Stimulated activated CD8-positive, alpha-beta memory T cell treated with anti-CD3 and anti-CD28 coated beads, Interleukin-12 subunit alpha, Interleukin-12 subunit beta, amount 100 ng/mL, for 4 hours (primary cell): ENCODE measurements at regions not wholly inside any gene's neighbourhood (a gene's known extent, or its start where the extent isn't known, plus 50 kb on each side); places are given as distances from the start of the nearest gene placed in this dataset.

Experiments
- DNase-seq: peaks from one replicate; pipeline ENCODE4 v3.0.0-alpha.2; 2020; ENCODE audit warnings: low read depth

DNA sequence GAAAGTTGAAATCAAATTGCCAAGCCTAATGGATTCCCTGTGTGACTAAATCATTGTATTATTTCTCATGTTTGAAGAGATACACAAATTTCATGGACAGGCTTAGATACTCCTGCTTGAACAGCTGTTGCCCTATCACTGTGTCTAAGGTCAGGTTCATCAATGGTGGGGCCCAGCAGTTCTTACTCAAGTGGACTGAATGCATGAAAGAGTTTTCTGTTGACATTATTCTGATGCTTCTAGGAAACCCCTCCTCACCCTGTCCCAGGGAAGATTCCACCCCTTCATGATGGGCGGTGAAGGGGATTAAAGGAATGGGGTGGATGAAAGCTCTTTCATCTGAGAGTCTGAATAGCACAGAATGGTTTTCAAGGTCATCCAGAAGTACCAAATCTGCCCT, 148.8 kb downstream of the INO80D start:
- DNase-seq, result no peak

DNA sequence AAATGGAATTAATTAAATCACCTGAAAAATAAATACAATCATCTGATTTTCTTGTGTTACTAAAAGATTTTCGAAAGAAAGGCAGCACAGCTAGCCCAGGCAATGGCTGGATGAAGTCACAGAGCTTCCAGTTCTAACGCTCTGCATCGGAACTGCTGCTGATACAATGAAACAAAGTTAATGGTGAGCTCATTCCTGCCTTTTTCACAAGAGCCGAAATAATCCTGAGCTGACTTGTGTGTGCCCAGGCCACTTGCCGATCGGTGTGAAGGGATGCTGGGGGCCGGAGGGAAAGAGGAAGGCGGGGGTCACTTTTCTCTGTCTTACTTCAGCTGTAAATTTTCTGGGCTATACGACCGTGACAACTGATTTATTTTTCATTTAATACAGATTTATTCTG, 149.5 kb downstream of the INO80D start:
- DNase-seq, result no peak

DNA sequence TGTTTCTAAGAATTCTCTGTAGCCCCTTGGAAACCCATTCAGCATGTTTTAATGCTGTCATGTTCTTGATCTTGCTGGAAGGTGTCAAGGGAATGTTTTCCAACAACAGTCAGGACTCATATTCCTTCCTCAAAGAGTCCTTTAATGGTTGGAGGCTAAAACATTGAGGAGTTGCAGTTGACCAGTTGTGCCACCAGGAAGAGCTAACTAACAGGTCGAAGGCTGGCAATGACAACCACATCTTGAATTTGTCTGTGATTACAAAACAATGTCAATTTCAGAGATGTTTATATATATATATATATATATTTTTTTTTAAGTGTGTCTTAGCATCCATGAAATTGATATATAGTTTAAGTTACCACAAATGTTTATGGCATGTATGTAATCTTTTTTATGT, 151.5 kb downstream of the INO80D start:
- no peak for DNase-seq

DNA sequence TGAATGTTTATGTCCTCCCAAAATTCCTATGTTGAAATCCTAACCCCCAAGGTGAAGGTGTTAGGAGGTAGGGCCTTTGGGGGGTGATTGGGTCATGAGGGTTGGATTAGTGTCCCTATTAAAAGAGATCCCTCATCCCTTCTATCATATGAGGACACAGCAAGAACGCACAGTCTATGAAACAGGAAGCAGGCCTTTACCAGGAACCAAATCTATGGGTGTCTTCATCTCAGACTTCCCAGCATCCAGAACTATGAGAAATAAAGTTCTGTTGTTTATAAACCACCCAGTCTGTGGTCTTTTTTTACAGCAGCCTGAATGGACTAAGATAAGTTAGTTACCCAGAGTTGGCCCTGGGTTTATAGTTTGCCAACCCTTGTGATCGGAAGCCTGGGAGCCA, 153.1 kb downstream of the INO80D start:
- no peak for DNase-seq

DNA sequence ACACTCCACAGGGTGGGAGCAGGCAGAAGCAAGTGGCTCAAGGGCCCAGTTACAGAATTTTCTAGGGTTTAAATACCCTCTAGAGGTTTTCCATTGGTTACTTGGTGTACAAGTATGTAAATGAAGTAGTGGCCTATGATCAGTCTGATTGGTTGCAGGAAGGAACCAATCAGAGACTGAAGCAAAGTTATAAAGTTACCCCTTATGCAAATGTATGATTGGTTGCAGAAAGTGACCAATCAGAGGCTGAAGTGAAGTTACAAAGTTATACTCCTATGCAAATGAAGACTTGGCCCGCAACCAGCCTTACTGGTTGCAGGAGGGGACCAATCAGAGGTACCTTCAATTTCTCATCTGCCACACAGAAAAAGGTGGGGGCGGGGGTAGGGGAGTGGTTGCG, 154.6 kb downstream of the INO80D start:
- no peak for DNase-seq

DNA sequence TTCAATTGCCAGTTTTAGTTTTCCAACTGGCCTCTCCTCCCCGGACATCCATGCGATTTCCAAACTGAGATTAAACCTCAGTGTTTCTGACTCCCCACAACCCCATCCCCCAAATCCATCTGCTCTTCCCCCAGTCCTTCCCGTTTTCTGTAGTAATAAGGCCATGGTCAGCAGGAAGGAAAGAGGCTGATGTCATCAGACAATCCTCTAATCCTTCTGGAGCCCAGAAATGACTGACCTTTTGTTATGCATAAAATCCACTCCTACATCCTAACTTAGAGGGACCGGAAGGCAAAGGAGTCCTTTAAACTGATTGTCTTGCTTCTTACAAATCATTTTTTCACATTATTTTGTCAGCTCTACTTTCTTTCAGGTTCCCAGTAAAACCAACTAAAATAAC, 155.8 kb downstream of the INO80D start:
- no peak for DNase-seq

DNA sequence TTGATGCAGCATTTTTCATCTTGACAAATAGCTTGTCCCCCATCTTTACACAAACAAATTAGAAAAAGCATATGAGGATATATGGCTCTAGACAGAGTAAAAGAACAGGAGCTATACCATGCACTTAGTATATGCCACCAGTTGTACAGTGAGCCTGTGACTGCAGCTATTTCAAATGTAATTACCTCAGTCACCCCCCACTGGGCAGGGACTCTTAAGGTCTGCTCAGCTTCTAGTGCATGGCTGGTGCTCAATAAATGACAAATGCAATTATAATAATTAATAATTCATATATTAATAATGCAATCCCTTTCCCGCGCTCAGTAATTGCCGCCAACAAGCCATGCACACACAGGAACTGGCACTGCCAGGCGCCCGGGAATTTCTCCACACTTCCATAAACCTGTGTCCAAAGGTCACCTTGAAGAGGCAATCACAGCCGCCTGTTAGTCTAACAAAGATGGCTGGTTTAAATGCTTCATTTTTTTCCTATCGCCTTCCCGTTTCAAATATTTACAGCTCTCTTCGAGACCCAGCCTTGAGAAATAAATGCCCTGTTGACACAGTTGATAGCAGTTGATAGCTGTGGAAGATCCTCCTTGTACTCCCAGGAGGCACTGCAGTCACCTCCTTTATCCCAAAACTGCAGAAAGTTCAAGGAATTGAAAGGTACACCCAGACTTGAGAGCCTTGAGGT, 156.6 kb downstream of the INO80D start:
- no peak for DNase-seq

DNA sequence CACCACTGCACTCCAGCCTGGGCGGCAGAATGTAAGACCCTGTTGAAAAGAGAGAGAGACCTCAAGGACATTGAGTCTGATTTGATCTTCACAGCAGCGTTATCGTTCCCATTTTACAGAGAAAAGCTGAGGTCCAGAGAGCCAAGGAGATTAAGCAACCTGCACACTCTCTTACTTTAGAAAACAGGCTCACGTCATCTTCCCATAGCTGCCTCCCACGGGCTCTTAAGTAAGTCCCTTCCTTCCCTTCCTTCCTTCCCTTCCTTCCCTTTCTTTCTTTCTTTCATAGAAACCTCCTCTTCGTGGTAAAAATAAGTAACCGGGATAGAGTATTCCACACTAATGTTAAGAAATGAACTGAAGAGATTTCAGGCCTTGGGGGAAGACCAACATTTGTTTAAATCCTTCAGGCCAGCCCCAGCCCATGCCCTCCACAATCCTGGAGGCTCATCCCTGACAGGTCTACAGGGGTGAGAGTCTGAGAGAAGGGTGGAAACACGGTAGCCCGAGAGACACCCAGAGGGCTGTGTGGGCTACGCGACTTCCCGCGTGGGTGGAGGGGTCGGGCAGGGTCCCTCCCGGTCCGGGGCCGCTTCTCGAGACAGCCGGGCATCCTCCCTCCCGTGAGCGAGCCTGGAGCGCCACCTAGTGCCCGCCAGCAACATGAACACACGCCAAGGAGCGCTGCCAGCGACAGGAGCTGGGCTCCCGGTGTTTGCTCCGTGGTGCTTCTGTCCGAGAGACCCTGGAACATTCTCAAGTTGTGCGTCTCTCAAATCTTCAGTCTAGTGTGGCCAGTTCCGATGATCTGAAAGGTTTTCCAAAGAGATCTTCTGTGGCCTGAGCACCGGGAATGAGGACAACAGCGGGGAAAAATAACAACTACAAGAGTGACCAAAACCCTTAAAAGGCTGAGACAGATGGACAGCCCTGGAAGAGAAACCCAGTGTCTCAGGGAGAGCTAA, 160.3 kb downstream of the INO80D start:
- peak; percentile 25 for DNase-seq

DNA sequence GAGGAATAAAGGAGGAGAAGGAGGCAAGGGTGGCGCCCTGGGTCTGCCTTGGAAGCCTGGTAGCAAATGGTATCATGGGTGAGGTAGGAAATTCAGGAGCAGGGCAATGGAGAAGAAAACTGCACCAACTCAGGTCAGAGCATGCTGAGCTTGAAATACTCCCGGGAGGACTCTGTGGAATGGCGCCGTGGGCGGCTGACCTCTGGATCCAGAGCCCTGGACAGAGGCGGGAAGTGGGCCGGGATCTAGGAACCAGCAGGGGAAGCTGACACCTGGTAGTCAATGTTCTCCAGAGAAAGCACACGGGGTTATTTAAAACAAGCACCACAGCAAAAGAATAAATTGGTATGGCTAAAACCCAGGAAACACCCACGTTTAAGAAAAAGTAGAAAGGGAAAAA, 161.3 kb downstream of the INO80D start:
- no peak for DNase-seq

DNA sequence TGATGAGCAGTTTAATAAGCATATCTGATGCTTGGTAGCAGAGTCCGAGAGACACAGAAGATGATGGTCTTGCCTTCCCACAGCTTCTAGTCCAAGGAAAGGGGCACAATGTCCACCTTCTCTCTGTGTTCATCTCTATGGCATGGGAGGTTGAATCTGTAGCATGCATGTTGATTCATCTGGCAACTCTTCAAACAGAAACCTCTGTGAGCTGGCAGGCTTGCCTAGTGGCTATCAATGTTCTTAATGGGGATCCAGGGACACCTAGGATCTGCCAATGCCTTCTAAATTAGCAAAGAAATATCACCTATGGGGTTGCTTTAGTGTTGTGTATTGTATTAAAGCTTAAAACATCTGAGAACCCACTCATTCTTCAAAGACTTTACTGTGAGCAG, 170.8 kb downstream of the INO80D start:
- DNase-seq, result no peak

DNA sequence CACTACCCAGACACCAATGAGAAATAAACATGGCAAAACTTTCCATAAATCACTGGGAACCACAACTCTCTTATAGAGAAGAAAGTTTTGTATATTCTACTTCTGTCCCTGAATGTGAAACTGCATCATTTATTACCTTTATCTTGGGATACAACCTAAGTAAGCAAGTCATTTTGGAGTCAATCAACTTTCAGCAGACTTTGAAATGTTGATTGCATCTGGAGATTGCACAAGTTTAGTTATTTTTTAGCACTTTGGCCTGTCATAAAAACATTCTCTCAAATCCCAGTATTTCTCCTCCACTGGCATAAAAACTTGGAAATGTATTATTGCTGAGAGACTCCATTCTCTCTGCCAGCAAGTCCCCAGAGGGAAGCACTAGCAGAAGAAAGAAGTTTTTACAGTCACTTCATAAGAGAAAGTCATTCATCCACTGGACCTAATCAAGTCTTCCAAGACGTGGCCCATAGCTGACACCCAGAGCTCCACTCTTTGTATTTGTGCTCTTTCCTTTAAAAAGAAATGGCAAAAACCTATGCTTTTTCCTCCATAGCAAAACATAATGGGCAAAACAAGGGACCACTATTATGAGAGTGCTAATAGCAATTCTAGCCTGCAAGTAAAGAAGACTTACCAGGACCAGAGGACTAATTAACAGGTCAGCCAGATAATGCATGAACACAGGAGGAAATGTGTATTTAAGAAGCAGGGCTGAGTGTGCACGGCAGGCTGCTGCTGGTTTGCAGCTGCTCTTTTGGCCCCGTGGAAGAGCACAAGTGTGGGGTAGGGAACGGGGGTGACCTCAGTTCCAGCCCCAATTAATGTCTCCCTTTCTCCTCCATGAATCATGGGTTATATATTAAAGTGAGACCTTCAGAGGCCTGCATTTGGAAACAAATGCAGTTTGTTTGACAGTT, 171.5 kb downstream of the INO80D start:
- DNase-seq, result no peak

DNA sequence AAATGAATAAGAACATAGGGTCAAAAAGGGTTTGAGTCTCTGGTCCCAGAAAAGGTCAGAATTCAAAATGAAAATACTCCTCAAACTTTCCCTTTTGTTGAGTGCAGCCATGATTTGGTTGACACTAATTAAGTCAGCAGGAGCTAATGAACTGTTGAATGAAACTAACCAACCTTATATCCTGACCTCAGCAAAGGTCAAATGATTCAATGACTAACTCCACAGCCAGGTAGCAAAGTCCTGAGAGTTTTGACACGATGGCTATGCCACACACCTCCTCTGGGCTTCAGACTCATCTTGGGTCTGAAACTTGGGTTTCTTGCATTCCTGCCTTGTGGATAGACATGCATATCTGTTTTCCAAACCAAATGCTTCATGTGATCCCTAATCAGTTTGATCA, 172.3 kb downstream of the INO80D start:
- DNase-seq, result no peak

DNA sequence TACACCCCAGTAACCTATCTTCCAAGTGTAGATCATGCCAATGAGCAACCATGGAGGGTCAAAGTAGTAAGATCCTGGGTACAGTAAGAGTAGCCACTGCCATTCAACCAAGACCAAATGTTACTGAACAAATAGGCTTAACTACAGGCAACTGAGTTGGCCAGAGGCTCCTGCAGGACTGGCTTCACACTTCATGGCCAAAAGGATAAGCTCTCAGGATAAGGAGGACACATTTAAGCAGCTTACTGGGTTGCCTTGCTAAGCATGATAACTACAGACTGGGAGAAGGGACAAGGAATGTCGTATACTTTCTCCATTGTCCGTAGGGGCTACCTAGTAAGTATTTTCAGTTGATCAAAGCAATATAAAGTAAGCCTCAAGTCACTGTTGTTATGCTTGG, 174.7 kb downstream of the INO80D start:
- no peak for DNase-seq

DNA sequence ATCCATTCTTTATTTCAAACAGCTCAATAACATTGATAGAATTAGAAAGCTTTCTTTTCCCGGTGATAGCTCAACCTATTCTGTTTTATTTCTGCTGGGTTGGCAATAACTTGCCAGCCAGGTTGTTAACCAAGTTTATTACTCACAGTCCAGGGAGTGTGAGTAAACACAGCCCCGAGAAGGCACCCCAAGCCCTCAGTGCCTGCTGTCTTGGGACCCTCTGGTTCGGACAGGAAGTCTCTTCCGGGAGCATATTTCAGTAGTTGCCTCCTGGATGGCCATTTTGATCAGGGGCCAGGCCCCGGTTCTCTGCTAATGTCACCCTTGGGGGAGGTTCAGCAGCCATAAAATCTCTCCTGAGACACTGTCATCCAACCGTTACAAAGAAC, 176.8 kb downstream of the INO80D start:
- no peak for DNase-seq

DNA sequence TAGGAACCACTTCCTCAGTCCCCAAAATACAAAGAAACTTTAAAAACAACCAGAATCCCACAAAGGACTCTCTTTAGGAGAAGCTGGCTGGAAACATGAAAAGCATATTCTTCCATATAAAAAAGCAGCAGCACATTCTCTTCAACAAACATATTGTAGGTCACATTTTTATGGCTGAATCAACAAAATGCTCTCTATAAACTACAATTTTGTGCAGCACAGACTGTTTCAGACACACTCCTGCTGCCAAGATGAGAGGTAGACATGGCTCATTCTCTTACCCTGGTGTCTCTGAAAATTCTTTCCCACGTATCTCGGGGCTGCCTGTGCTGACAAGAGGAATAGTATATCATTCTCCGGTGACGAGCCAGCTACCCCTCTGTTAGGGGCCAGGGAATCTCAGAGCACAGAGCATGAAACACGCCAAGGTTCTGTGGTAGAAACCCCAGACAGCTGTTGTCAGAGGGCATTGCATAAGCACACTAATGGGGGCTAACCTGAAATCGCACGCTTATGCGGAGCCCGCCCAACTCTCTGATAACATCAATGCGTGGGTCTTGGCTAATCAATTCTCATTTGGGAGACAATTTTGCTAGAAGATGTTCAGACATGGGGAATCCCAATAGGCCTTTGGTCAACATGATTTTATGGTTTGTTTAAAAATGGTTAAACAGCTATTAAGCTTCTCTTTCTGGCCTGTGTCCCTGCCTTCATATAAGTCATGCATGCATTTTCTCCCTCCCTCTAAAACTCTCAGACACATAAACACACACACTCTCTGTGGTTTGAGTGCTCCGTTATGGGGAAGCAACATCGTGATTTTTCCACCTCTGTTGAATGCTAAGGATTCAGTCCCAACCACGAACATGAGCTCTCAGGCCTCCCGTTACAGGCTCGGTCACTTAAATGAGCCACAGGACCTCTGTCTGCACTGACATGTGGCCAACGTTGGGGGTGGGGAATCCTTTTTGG, 177.5 kb downstream of the INO80D start:
- no peak for DNase-seq

DNA sequence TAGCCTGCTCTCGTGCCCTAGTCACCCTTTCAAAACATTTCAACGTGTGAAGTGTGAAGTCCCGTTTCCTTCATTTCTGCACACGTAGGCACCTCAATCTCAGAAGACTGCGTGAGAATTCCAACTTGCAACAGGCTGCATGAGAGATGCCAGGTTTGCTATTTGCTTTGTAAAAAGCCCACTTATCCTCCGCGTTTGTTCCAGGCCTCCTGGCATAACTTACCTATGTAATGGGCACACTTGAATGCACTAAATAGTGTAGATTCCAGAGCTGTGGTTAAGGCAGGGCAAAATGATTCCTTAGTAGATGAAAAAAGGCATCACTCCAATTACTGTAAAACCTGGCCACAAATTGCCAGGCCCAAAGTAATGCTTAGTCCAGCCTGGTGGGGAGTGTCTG, 179.6 kb downstream of the INO80D start:
- no peak for DNase-seq

DNA sequence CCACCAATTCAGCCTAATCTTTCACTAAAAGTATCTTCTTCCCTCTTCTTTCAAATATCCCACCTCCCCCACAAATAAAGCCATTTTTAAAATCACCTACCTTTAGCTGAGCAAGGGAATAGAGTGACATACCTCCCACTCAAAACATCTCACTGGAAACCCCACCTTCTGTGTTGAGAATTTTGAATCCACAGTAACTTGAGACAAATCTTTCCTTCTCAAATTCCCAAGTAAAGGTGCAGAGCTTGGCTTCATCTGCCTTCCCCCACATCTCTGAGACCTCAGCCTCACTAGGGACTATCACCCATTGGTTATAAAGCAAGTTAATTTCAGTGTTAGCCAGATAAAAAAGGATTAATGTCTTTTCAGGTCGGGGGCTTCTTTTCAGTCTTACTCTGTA, 180.4 kb downstream of the INO80D start:
- DNase-seq, result no peak

DNA sequence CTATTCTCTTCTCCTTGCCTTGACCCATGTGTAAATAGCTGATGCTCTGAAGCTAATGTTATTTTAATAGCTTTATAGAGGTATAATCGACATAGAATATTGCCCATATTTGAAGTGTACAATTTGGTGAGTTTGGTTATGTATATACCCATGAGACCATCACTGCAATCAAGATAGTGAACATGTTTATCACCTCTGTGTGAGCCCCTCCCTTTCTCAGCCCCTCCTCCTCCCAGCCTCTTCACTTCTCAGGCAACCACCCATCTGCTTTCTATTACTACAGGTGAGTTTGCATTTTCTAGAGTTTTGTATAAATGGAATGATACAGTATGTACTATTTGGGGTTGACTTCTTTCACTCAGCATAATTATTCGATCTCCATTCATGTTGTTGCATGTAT, 181.1 kb downstream of the INO80D start:
- no peak for DNase-seq

DNA sequence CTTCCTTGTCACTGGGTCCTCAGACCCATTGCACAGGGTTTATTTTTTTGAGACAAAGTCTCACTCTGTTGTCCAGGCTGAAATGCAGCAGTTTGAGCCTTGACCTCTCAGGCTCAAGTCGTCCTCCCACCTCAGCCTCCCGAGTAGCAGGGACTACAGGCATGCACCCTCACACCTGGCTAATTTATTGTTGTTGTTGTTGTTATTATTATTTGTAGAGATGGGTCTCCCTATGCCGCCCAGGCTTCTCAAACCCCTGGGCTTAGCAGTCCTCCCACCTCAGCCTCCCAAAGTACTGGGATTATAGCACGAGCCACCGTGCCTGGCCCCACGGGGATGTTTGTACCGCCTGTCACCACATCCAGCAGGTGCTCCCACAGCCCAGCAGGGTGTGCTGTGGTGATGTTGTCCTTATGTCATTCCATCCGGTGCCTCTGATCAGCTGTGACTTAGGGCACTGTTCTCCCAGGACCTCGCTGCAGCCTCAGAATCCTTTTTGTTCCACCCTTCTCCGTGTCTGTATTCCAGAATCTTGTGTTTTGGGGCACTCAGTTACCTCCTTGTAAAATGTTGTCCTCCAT, 182.3 kb downstream of the INO80D start:
- DNase-seq, result no peak

DNA sequence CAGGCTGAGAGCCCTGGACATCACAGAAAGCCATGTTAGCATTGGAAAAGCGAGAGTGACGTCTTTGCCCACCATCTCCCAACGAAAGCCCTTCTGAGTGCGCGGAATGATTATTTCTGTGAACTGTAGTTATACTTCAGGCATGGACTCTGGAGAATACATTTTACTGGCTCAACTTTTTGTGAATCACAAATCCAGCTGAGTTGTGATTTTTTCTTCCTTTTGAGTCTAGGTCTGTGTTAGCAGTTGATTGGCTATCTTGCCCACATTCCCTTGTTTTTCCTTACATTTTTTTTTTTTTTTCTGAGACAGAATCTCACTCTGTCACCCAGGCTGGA, 183.1 kb downstream of the INO80D start:
- no peak for DNase-seq
